Skeletal muscle satellite cell (primary cell): ENCODE measurements at regions not wholly inside any gene's neighbourhood (a gene's known extent, or its start where the extent isn't known, plus 50 kb on each side); places are given as distances from the start of the nearest gene placed in this dataset.

Experiments used
- H3K27me3 ChIP-seq: 2 replicates; pipeline ENCODE4 v1.7.0; 2013; ENCODE audit warnings: low read length; ENCODE audit not compliant: control insufficient read depth, insufficient read depth
- H3K36me3 ChIP-seq: 2 replicates; pipeline ENCODE4 v1.7.0; 2013; ENCODE audit warnings: mild to moderate bottlenecking, control low read depth, low read length; ENCODE audit not compliant: insufficient read depth
- H3K4me1 ChIP-seq: 2 replicates; pipeline ENCODE4 v1.7.0; 2013; ENCODE audit warnings: low read length; ENCODE audit not compliant: control insufficient read depth, insufficient read depth
- H3K4me2 ChIP-seq: 2 replicates; pipeline ENCODE4 v1.7.0; 2013; ENCODE audit warnings: mild to moderate bottlenecking, low read length
- H3K4me3 ChIP-seq: 2 replicates; pipeline ENCODE4 v1.7.0; 2013; ENCODE audit warnings: low read length
- H3K9ac ChIP-seq: 2 replicates; pipeline ENCODE4 v1.7.0; 2013; ENCODE audit warnings: mild to moderate bottlenecking, low read depth, low read length, moderate library complexity
- H3K9me3 ChIP-seq: replicated peaks from 2 replicates; pipeline ENCODE4 v1.7.0; 2013; ENCODE audit warnings: mild to moderate bottlenecking, control low read depth, low read length

DNA sequence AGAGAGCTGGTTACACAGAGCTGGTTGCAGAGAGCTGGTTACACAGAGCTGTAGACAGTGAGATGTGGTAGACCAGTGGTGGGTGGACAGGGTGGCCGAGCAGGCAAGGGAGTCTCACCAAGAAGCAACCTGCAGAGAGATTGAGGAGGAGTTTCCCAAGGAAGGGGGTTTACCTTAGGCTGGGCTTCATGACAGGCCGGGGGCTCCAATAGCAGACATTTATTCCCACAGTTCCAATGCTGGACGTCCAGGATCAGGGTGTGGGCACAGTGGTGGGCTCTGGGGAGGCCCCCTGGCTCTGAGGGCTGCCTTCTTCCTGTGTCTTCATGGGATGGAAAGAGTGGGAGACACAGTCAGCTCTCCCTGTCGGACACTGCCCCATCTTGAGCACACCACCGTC is 386.9 kb upstream of the IRX4 start:
- Histone ChIP-seq H3K36me3 (no peaks in the 10 kb centered on the region), H3K27me3 (no peaks in the 10 kb centered on the region)

DNA sequence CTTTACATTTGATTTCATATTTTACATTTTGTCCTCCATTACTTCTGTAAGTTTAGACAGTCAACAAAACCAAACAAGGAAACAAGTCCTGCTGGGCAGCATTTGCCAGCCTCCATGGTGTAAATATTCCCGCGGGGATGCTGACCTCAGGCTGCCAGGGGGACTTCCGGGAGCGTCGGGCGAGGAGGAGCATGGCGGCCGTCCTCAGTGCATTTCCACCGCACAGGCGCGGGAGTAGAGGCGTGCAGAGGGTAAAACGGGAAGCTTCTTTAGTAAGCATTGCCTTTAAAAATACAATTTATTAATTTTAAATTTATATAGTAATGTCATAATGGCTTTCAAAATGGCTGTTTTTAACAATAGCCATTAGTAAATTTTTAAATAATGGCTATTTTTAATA is 385.3 kb upstream of the IRX4 start:
- Histone ChIP-seq H3K4me3 (no peak overlapping the region), H3K27me3 (no peaks in the 10 kb centered on the region), H3K9me3 (no peaks in the 10 kb centered on the region), H3K4me1 (no peaks in the 10 kb centered on the region), H3K36me3 (no peaks in the 10 kb centered on the region), H3K9ac (no peak overlapping the region), H3K4me2 (no peak overlapping the region)

More for the DNA sequence above, 386.9 kb upstream of the IRX4 start:
- no peaks in the 10 kb centered on the region for H3K4me1 ChIP-seq
- no peak overlapping the region for H3K9ac ChIP-seq
- H3K9me3 ChIP-seq, result no peaks in the 10 kb centered on the region
- no peak overlapping the region for H3K4me3 ChIP-seq
- no peak overlapping the region for H3K4me2 ChIP-seq

DNA sequence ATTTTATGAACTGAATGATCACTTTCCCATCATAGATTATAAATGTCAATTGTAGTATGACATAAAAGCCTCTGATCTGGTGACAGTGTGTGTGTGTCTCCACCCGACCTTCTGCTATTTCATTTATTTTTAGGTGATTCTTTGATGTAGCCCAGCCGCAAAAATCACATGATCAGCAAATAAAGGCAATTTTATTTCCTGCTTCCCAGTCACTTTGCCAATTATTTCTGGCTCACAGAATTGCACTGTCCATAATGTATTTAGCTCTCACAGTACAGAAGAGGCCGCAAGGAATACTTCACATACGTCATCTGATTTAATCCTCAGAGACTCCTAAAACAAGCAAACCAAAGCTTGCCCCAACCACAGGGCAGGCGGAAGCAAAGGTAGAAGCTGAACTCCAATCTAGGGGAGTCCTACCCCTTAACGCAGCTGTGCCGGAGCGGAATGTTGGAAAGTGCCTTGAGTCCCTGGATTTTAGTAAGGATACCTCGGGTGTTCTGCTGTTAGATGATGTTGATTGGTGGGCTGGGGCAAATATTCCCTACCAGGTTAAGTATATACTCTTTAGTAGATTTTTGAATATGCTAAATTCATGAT is 384.0 kb upstream of the IRX4 start:
- Histone ChIP-seq H3K9ac (no peak overlapping the region), H3K9me3 (no peaks in the 10 kb centered on the region), H3K36me3 (no peaks in the 10 kb centered on the region), H3K4me2 (no peak overlapping the region), H3K27me3 (no peaks in the 10 kb centered on the region), H3K4me1 (no peaks in the 10 kb centered on the region), H3K4me3 (no peak overlapping the region)

- no peak overlapping the region for H3K9ac ChIP-seq
- no peak overlapping the region for H3K4me3 ChIP-seq
- peaks cover 2% of the 10 kb centered on the region for H3K9me3 ChIP-seq
- H3K36me3 ChIP-seq, result no peaks in the 10 kb centered on the region
- H3K27me3 ChIP-seq, result no peaks in the 10 kb centered on the region
- no peak overlapping the region for H3K4me2 ChIP-seq
- no peaks in the 10 kb centered on the region for H3K4me1 ChIP-seq
Observed at GRCh38 chr5:2265341-2265740, 382.6 kb upstream of the IRX4 start.

- Histone ChIP-seq H3K36me3 (no peaks in the 10 kb centered on the region), H3K9me3 (peaks cover 14% of the 10 kb centered on the region), H3K9ac (no peak overlapping the region), H3K27me3 (no peaks in the 10 kb centered on the region), H3K4me2 (no peak overlapping the region), H3K4me3 (no peak overlapping the region), H3K4me1 (no peaks in the 10 kb centered on the region)
Observed at GRCh38 chr5:2263763-2264162, 381.0 kb upstream of the IRX4 start.

- Histone ChIP-seq H3K36me3 (no peaks in the 10 kb centered on the region), H3K4me2 (no peak overlapping the region), H3K4me1 (no peaks in the 10 kb centered on the region), H3K27me3 (no peaks in the 10 kb centered on the region), H3K4me3 (no peak overlapping the region), H3K9me3 (peaks cover 14% of the 10 kb centered on the region), H3K9ac (no peak overlapping the region)
Observed at GRCh38 chr5:2262620-2263019, 379.9 kb upstream of the IRX4 start.

DNA sequence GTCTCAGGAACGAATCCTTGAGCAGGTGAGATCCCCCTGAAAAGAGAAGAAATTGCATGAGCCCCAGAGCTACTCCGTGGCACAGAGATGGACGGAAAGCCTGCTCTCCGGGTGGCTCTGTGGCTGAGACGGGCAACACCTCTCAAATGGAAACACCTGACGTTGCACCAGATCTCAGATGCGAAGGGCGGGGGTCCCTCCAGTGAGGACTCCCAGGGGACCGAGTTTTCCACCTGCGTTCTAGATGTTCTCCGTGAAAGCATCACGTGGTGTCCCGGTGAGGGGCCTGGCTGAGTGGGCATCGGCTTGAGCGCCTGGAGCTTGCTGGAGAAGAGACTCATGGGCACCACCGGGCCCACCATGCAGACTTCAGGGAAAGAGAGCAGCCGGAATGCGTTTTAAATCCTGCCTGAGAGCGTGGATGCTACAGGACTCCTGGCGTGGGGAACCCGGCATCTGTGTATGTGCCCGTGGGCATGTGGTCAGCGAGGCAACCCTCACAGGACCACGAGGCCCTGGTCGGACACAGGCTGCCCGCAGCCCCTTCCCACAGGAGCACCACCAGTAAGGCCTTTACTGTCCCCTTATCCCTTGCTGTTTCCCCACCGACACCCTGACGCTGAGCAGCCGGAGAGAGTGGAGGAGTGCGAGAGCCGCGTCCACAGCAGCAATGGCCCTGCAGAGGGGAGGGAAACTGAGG is 378.4 kb upstream of the IRX4 start:
- Histone ChIP-seq H3K27me3 (no peaks in the 10 kb centered on the region), H3K36me3 (no peaks in the 10 kb centered on the region), H3K4me3 (no peak overlapping the region), H3K9ac (no peak overlapping the region), H3K9me3 (peaks cover 14% of the 10 kb centered on the region), H3K4me1 (no peaks in the 10 kb centered on the region), H3K4me2 (no peak overlapping the region)

DNA sequence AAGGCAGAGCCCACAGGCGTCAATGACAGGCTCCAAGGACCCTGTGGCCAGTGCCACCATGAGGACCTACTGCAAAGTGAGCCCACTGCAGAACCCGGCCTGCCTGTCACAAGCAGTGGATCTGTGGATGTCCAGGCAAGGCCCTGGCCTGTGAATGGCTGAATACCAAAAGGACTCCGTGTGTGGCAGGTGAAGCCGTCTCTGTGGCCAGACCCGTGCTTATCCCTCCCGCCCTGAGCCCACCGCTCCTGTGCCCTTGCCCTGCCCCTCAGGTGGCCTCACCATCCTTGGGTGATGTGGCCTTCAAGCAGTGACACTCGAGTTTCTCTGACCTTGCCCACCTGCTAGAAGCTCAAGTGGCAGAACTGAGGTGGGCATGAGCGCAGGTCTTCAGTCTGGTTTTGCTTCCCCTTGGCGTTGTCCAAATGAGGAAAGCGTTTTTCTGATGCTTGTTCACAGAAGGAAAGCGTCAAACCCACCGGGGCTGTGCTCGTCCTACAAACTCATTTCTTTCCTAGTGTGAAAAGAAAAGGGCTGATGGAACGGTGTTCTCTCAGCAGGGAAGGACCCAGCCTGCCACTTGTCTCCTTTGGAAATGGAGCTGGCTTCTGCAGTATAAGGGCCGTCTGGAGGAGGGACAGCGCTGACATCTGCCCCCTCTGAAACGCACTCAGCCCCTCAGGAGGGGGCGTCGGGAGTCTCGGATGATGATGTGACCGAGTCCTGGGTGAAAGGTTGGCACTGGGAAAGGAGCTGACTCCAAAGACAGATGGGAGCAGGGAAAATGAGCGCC is 377.7 kb upstream of the IRX4 start:
- Histone ChIP-seq H3K36me3 (no peaks in the 10 kb centered on the region), H3K9me3 (peaks cover 14% of the 10 kb centered on the region), H3K4me3 (no peak overlapping the region), H3K27me3 (no peaks in the 10 kb centered on the region), H3K4me2 (no peak overlapping the region), H3K9ac (no peak overlapping the region), H3K4me1 (no peaks in the 10 kb centered on the region)

GRCh38 chr5:2259494-2260107 is 376.9 kb upstream of the IRX4 start:
- no peaks in the 10 kb centered on the region for H3K27me3 ChIP-seq
- no peaks in the 10 kb centered on the region for H3K36me3 ChIP-seq
- H3K4me3 ChIP-seq, result no peak overlapping the region
- H3K9me3 ChIP-seq, result peaks cover 14% of the 10 kb centered on the region
- no peaks in the 10 kb centered on the region for H3K4me1 ChIP-seq
- H3K9ac ChIP-seq, result no peak overlapping the region
- H3K4me2 ChIP-seq, result no peak overlapping the region

DNA sequence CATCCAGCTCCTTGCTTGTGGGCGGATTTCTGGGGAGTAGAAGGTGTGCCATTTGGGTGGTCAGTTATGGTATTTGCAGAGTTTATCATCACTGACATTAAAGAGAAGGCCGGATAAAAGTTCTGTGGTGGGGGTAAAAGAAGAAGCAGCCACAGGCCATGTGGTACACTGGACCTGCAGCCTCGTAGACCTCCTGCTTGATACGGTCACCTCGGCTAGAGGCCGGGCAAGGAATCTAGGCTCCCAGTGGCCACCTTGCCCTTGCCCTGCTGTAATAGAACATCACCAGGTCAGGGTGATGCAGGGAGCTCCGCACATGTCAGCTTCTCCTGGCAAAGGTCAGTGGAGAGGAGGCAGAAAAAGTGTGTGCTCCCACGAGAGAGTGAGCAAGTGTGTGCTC is 376.1 kb upstream of the IRX4 start:
- no peaks in the 10 kb centered on the region for H3K27me3 ChIP-seq
- H3K4me2 ChIP-seq, result no peak overlapping the region
- H3K4me3 ChIP-seq, result no peak overlapping the region
- H3K9me3 ChIP-seq, result peaks cover 14% of the 10 kb centered on the region
- H3K4me1 ChIP-seq, result no peaks in the 10 kb centered on the region
- H3K36me3 ChIP-seq, result no peaks in the 10 kb centered on the region
- no peak overlapping the region for H3K9ac ChIP-seq

DNA sequence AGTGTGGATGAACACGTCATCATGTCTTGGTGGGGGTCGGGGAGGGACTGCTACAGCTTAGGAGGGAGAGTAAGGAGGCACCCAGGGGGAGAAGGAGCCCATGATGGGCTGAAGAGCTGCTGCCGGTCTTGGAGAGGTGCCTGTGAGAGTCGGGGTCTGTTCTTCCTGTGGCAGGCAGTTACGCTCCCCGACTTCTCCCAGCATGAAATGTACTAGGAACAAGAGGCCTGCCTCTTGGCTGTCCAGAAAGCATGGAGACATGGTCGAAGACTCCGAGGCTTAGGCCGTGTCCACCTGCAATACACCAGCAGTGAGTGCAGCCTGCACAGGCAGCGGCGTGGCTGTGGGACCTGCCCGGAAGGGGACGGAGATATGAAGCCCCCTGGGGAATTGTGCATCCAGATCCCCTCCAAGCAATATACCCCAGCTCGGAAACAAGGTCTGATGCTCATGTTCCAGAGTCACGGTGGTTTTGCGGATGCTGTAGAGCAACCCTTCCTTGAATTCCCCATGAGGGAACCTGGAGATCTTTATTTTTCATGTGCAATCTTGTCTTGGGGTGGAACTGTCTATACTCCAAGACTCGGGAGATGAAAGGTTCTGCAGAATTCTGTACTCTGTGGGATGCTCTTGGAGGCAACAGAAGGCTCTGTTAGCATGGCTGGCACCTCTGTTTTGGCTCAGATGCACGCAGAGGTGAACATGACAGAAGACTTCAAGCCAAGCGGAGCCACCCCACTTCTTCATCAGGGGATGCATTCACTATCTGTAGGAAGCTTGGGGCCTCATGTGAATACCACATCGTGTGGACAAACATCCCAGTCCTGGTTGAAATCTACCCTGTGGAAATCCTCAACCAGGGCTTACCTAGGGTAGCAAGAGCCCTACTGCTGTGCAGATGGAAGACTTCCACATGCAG is 374.9 kb upstream of the IRX4 start:
- Histone ChIP-seq H3K4me1 (no peaks in the 10 kb centered on the region), H3K9me3 (peaks cover 14% of the 10 kb centered on the region)

More for the DNA sequence above, 374.9 kb upstream of the IRX4 start:
- Histone ChIP-seq H3K36me3 (no peaks in the 10 kb centered on the region), H3K4me2 (no peak overlapping the region), H3K9ac (no peak overlapping the region), H3K4me3 (no peak overlapping the region), H3K27me3 (no peaks in the 10 kb centered on the region)
